ENCODE measurements at regions not wholly inside any gene's neighbourhood (a gene's known extent, or its start where the extent isn't known, plus 50 kb on each side); places are given as distances from the start of the nearest gene placed in this dataset.

- Histone ChIP-seq H3K4me3 (replicated peaks in 1 of 4; ENCODE audit: control extremely low read depth in 1 of 4, insufficient read depth in 1 of 4, low read depth in 3 of 4, low read length in 4 of 4) (no peak overlapping the region), H3K9me3 (ENCODE audit: control insufficient read depth, insufficient read depth, low read depth, low read length) (no peaks in the 10 kb centered on the region), H3K79me2 (ENCODE audit: control insufficient read depth, insufficient read depth, low read length) (no peaks in the 10 kb centered on the region), H3K27ac (ENCODE audit: insufficient read depth, low read length) (no peak overlapping the region), H3K4me1 (ENCODE audit: control insufficient read depth, extremely low read depth, insufficient read depth, low read length) (peaks cover 5% of the 10 kb centered on the region), H2AFZ (ENCODE audit: low read length) (no peak overlapping the region), H4K20me1 (ENCODE audit: control insufficient read depth, extremely low read depth, insufficient read depth, low read length) (no peaks in the 10 kb centered on the region), H3K4me2 (ENCODE audit: extremely low read depth, insufficient read depth, low read length) (no peak overlapping the region), H3K9ac (ENCODE audit: insufficient read depth, low read length) (no peak overlapping the region), H3K27me3 (ENCODE audit: control insufficient read depth, insufficient read depth, low read length) (no peaks in the 10 kb centered on the region), H3K36me3 (ENCODE audit: control insufficient read depth, insufficient read depth, low read length) (no peaks in the 10 kb centered on the region)
- peak in 1 of 2 donors; percentile 3 for DNase-seq (ENCODE audit: low read depth in 2 of 2)
- TF ChIP-seq CTCF (conservative IDR thresholded peaks at IDR 0.05 in 1 of 2, IDR thresholded peaks at IDR 0.05 in 1 of 2; ENCODE audit: low read depth in 1 of 2, low read length in 2 of 2) (no peak), EZH2 (IDR thresholded peaks at IDR 0.05; ENCODE audit: low read length, missing control alignments) (no peak)
Measured at GRCh38 chr2:145064511-145064910, 544.6 kb upstream of the ZEB2 start.

GRCh38 chr2:145060876-145061275 lies 541.0 kb upstream of the ZEB2 start:
- no peak for TF ChIP-seq EZH2 (IDR thresholded peaks at IDR 0.05; ENCODE audit: low read length, missing control alignments)
- no peak for TF ChIP-seq CTCF (conservative IDR thresholded peaks at IDR 0.05 in 1 of 2, IDR thresholded peaks at IDR 0.05 in 1 of 2; ENCODE audit: low read depth in 1 of 2, low read length in 2 of 2)
- H3K36me3 ChIP-seq (ENCODE audit: control insufficient read depth, insufficient read depth, low read length): no peaks in the 10 kb centered on the region
- H3K4me2 ChIP-seq (ENCODE audit: extremely low read depth, insufficient read depth, low read length): no peak overlapping the region
- no peaks in the 10 kb centered on the region for H3K79me2 ChIP-seq (ENCODE audit: control insufficient read depth, insufficient read depth, low read length)
- no peak overlapping the region for H3K4me3 ChIP-seq (replicated peaks in 1 of 4; ENCODE audit: control extremely low read depth in 1 of 4, insufficient read depth in 1 of 4, low read depth in 3 of 4, low read length in 4 of 4)
- no peaks in the 10 kb centered on the region for H3K9me3 ChIP-seq (ENCODE audit: control insufficient read depth, insufficient read depth, low read depth, low read length)
- H3K27me3 ChIP-seq (ENCODE audit: control insufficient read depth, insufficient read depth, low read length): no peaks in the 10 kb centered on the region
- no peak overlapping the region for H2AFZ ChIP-seq (ENCODE audit: low read length)
- DNase-seq (ENCODE audit: low read depth in 2 of 2): no peak
- H3K4me1 ChIP-seq (ENCODE audit: control insufficient read depth, extremely low read depth, insufficient read depth, low read length): peaks cover under 1% of the 10 kb centered on the region
- H3K27ac ChIP-seq (ENCODE audit: insufficient read depth, low read length): no peak overlapping the region
- no peak overlapping the region for H3K9ac ChIP-seq (ENCODE audit: insufficient read depth, low read length)
- H4K20me1 ChIP-seq (ENCODE audit: control insufficient read depth, extremely low read depth, insufficient read depth, low read length): no peaks in the 10 kb centered on the region

GRCh38 chr2:145059914-145060313 lies 540.0 kb upstream of the ZEB2 start:
- no peaks in the 10 kb centered on the region for H3K9me3 ChIP-seq (ENCODE audit: control insufficient read depth, insufficient read depth, low read depth, low read length)
- H3K4me1 ChIP-seq (ENCODE audit: control insufficient read depth, extremely low read depth, insufficient read depth, low read length): no peaks in the 10 kb centered on the region
- H3K4me3 ChIP-seq (replicated peaks in 1 of 4; ENCODE audit: control extremely low read depth in 1 of 4, insufficient read depth in 1 of 4, low read depth in 3 of 4, low read length in 4 of 4): no peak overlapping the region
- H3K4me2 ChIP-seq (ENCODE audit: extremely low read depth, insufficient read depth, low read length): no peak overlapping the region
- no peak overlapping the region for H2AFZ ChIP-seq (ENCODE audit: low read length)
- H3K27ac ChIP-seq (ENCODE audit: insufficient read depth, low read length): no peak overlapping the region
- TF ChIP-seq CTCF (conservative IDR thresholded peaks at IDR 0.05 in 1 of 2, IDR thresholded peaks at IDR 0.05 in 1 of 2; ENCODE audit: low read depth in 1 of 2, low read length in 2 of 2) (no peak), EZH2 (IDR thresholded peaks at IDR 0.05; ENCODE audit: low read length, missing control alignments) (no peak)
- no peaks in the 10 kb centered on the region for H3K36me3 ChIP-seq (ENCODE audit: control insufficient read depth, insufficient read depth, low read length)
- H3K79me2 ChIP-seq (ENCODE audit: control insufficient read depth, insufficient read depth, low read length): no peaks in the 10 kb centered on the region
- no peaks in the 10 kb centered on the region for H4K20me1 ChIP-seq (ENCODE audit: control insufficient read depth, extremely low read depth, insufficient read depth, low read length)
- DNase-seq (ENCODE audit: low read depth in 2 of 2): no peak
- H3K27me3 ChIP-seq (ENCODE audit: control insufficient read depth, insufficient read depth, low read length): no peaks in the 10 kb centered on the region
- H3K9ac ChIP-seq (ENCODE audit: insufficient read depth, low read length): no peak overlapping the region

Data from fibroblast of lung (primary cell).